PC-9 (cell line): ENCODE measurements at regions not wholly inside any gene's neighbourhood (a gene's known extent, or its start where the extent isn't known, plus 50 kb on each side); places are given as distances from the start of the nearest gene placed in this dataset.

Experiments used
- EZH2 ChIP-seq: fragments of 200-600 bp; sonication (generic); IDR thresholded peaks from 2 replicates; pipeline ENCODE4 v1.8.0; 2017; ENCODE audit warnings: antibody characterized with exemption, low read depth
- TF ChIP-seq, protein P1 (sequence below): fragments of 200-600 bp; sonication (generic); conservative IDR thresholded peaks from 2 replicates; pipeline ENCODE4 v1.6.1; 2017; ENCODE audit warnings: mixed run types, antibody characterized with exemption, mild to moderate bottlenecking, moderate library complexity

DNA sequence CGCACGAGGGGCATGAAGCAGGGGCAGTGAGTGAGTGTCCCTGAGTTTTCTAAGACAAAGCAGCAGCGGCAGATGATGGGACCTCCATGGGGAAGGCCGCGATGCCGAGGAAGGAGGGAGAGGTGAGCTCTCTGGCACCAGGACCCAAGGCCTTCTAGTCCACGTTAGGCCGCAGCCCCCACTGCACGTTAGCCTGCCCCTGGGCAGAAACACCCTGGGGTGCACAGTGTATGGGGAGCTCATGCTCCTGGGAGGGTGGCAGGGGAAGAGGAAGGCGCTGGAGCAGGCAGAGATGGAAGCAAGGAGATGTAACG is 97.3 kb upstream of the IKZF1 start:
- TF ChIP-seq, protein P1, sequence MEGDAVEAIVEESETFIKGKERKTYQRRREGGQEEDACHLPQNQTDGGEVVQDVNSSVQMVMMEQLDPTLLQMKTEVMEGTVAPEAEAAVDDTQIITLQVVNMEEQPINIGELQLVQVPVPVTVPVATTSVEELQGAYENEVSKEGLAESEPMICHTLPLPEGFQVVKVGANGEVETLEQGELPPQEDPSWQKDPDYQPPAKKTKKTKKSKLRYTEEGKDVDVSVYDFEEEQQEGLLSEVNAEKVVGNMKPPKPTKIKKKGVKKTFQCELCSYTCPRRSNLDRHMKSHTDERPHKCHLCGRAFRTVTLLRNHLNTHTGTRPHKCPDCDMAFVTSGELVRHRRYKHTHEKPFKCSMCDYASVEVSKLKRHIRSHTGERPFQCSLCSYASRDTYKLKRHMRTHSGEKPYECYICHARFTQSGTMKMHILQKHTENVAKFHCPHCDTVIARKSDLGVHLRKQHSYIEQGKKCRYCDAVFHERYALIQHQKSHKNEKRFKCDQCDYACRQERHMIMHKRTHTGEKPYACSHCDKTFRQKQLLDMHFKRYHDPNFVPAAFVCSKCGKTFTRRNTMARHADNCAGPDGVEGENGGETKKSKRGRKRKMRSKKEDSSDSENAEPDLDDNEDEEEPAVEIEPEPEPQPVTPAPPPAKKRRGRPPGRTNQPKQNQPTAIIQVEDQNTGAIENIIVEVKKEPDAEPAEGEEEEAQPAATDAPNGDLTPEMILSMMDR, result no peak
- no peak for TF ChIP-seq EZH2
